Caco-2 (cell line): ENCODE measurements at regions not wholly inside any gene's neighbourhood (a gene's known extent, or its start where the extent isn't known, plus 50 kb on each side); places are given as distances from the start of the nearest gene placed in this dataset.

Source experiments
- BruUV-seq: library from RNA; stranded (reverse); fragments of 400-500 nt; replicated peaks from 2 replicates; lab custom pipeline; 2021; lab: Mats Ljungman, UMichigan
- CTCF ChIA-PET: fragments of 300-600 bp; sonication (Branson Sonifier 250); formaldehyde crosslinking; loops from one replicate; lab custom pipeline; 2022; ENCODE audit warnings: antibody characterized with exemption; lab: Charles Lee
- POLR2A ChIA-PET: fragments of 300-600 bp; sonication (Branson Sonifier 250); formaldehyde crosslinking; loops from one replicate; lab custom pipeline; 2022; ENCODE audit warnings: antibody characterized with exemption; lab: Charles Lee
- DNase-seq, 2 experiments: peaks; one replicate each; pipeline versions ENCODE4 v3.0.0 to v3.0.0-alpha.2; 2020 to 2022
- H3K27me3 ChIP-seq: replicated peaks from 2 replicates; pipeline ENCODE4 v1.6.0; 2011; ENCODE audit warnings: low read length; ENCODE audit not compliant: control insufficient read depth, insufficient read depth
- H3K36me3 ChIP-seq: 2 replicates; pipeline ENCODE4 v1.5.1; 2011; ENCODE audit warnings: low read length; ENCODE audit not compliant: control insufficient read depth, insufficient read depth
- H3K4me1 ChIP-seq: fragments of 250-450 bp; sonication (Bioruptor Pico); 2 replicates; pipeline ENCODE4 v1.5.1; 2020; ENCODE audit warnings: mild to moderate bottlenecking
- H3K4me3 ChIP-seq: 2 replicates; pipeline ENCODE4 v1.5.1; 2011; ENCODE audit warnings: low read depth, mild to moderate bottlenecking, control low read depth, low read length
- H3K9me3 ChIP-seq: fragments of 250-450 bp; sonication (Bioruptor Pico); 2 replicates; pipeline ENCODE4 v1.5.1; 2020; ENCODE audit warnings: mild to moderate bottlenecking, moderate library complexity
- H3K27ac Mint-ChIP-seq: one replicate; pipeline ENCODE4 v1.8.0; 2022; ENCODE audit warnings: mixed read lengths; ENCODE audit not compliant: unreplicated experiment
- H3K27me3 Mint-ChIP-seq: one replicate; pipeline ENCODE4 v1.8.0; 2022; ENCODE audit warnings: mixed read lengths; ENCODE audit not compliant: insufficient read depth, unreplicated experiment
- H3K36me3 Mint-ChIP-seq: one replicate; pipeline ENCODE4 v1.8.0; 2022; ENCODE audit warnings: mild to moderate bottlenecking, mixed read lengths; ENCODE audit not compliant: insufficient read depth, unreplicated experiment
- H3K4me1 Mint-ChIP-seq: one replicate; pipeline ENCODE4 v1.8.0; 2022; ENCODE audit warnings: low read depth, mixed read lengths; ENCODE audit not compliant: unreplicated experiment
- H3K4me3 Mint-ChIP-seq: one replicate; pipeline ENCODE4 v1.8.0; 2022; ENCODE audit warnings: mild to moderate bottlenecking, moderate library complexity, mixed read lengths; ENCODE audit not compliant: unreplicated experiment
- H3K9me3 Mint-ChIP-seq: one replicate; pipeline ENCODE4 v1.8.0; 2022; ENCODE audit warnings: mixed read lengths; ENCODE audit not compliant: unreplicated experiment
- CTCF ChIP-seq, 2 experiments: fragments of 200-600 bp in 1 of 2; IDR thresholded peaks; 1 replicate in 1 of 2; 2 replicates in 1 of 2; pipeline versions ENCODE4 v1.5.1 to v1.8.0; 2011 to 2022; ENCODE audit warnings: antibody characterized with exemption in 1 of 2, control low read depth in 1 of 2, inconsistent platforms in 1 of 2, low read depth in 1 of 2, low read length in 1 of 2, mild to moderate bottlenecking in 1 of 2, moderate library complexity in 1 of 2; ENCODE audit not compliant: insufficient read depth in 1 of 2, severe bottlenecking in 1 of 2, unreplicated experiment in 1 of 2
- intact Hi-C: fragments of 100-400 bp; cut with micrococcal nuclease; formaldehyde crosslinking; loops from one replicate; pipeline ENCODE4 v1.10.0; 2022; ENCODE audit not compliant: unreplicated experiment

- H3K36me3 ChIP-seq: no peaks in the 10 kb centered on the region
- H3K9me3 ChIP-seq: no peaks in the 10 kb centered on the region
- BruUV-seq: no TSS peak
- intact Hi-C loops: no loop called here
- CTCF ChIA-PET: no interaction called here
- Mint-ChIP-seq H3K36me3 (no peaks in the 10 kb centered on the region), H3K27ac (no peak overlapping the region), H3K4me3 (no peak overlapping the region), H3K4me1 (no peaks in the 10 kb centered on the region), H3K27me3 (peaks cover 17% of the 10 kb centered on the region), H3K9me3 (no peaks in the 10 kb centered on the region)
- POLR2A ChIA-PET: no interaction called here
- DNase-seq: no peak
- H3K4me1 ChIP-seq: no peaks in the 10 kb centered on the region
- TF ChIP-seq CTCF (IDR thresholded peaks at IDR 0.05; ENCODE audit: insufficient read depth in 1 of 2, low read depth in 1 of 2, low read length in 1 of 2, severe bottlenecking in 1 of 2, unreplicated experiment in 1 of 2): no peak
- no peak overlapping the region for H3K4me3 ChIP-seq
- no peaks in the 10 kb centered on the region for H3K27me3 ChIP-seq
Observed at GRCh38 chr6:156545021-156545420, 232.2 kb upstream of the ARID1B start.

- no peak overlapping the region for H3K4me3 Mint-ChIP-seq
- H3K36me3 Mint-ChIP-seq: no peaks in the 10 kb centered on the region
- intact Hi-C loops: no loop called here
- H3K27ac Mint-ChIP-seq: no peak overlapping the region
- Histone ChIP-seq H3K4me3 (no peak overlapping the region), H3K27me3 (no peaks in the 10 kb centered on the region), H3K36me3 (no peaks in the 10 kb centered on the region), H3K4me1 (no peaks in the 10 kb centered on the region), H3K9me3 (no peaks in the 10 kb centered on the region)
- CTCF ChIA-PET: no interaction called here
- POLR2A ChIA-PET: no interaction called here
- no peak for TF ChIP-seq CTCF (IDR thresholded peaks at IDR 0.05; ENCODE audit: insufficient read depth in 1 of 2, low read depth in 1 of 2, low read length in 1 of 2, severe bottlenecking in 1 of 2, unreplicated experiment in 1 of 2)
- BruUV-seq: no TSS peak
- DNase-seq: no peak
- H3K27me3 Mint-ChIP-seq: peaks cover 17% of the 10 kb centered on the region
- no peaks in the 10 kb centered on the region for H3K4me1 Mint-ChIP-seq
- no peaks in the 10 kb centered on the region for H3K9me3 Mint-ChIP-seq
Observed at GRCh38 chr6:156544046-156544445, 233.1 kb upstream of the ARID1B start.

- no peak for TF ChIP-seq CTCF (IDR thresholded peaks at IDR 0.05; ENCODE audit: insufficient read depth in 1 of 2, low read depth in 1 of 2, low read length in 1 of 2, severe bottlenecking in 1 of 2, unreplicated experiment in 1 of 2)
- ChIA-PET CTCF (no interaction called here), POLR2A (no interaction called here)
- Histone ChIP-seq H3K4me3 (no peak overlapping the region), H3K36me3 (no peaks in the 10 kb centered on the region), H3K27me3 (no peaks in the 10 kb centered on the region), H3K9me3 (no peaks in the 10 kb centered on the region), H3K4me1 (no peaks in the 10 kb centered on the region)
- Mint-ChIP-seq H3K36me3 (no peaks in the 10 kb centered on the region), H3K27me3 (peaks cover 17% of the 10 kb centered on the region), H3K27ac (no peak overlapping the region), H3K9me3 (no peaks in the 10 kb centered on the region), H3K4me3 (no peak overlapping the region), H3K4me1 (no peaks in the 10 kb centered on the region)
- DNase-seq: no peak
- intact Hi-C loops: no loop called here
- no TSS peak for BruUV-seq
Observed at GRCh38 chr6:156543431-156543830, 233.7 kb upstream of the ARID1B start.
